HG03280 (cell line): ENCODE measurements at regions not wholly inside any gene's neighbourhood (a gene's known extent, or its start where the extent isn't known, plus 50 kb on each side); places are given as distances from the start of the nearest gene placed in this dataset.

ENCODE experiments used
- ATAC-seq: cut with Tn5 transposase; IDR thresholded peaks from one replicate; pipeline ENCODE4 v1.9.1; 2021; ENCODE audit warnings: mild to moderate bottlenecking, moderate library complexity; ENCODE audit not compliant: unreplicated experiment

GRCh38 chr3:94673876-94674275, 611.0 kb downstream of the NSUN3 start:
- no peak for ATAC-seq

- no peak for ATAC-seq
These were observed 623.3 kb downstream of the NSUN3 start for GRCh38 chr3:94686208-94686607.

GRCh38 chr3:94693997-94694640, 631.3 kb downstream of the NSUN3 start:
- no peak for ATAC-seq

GRCh38 chr3:94694894-94695293, 632.0 kb downstream of the NSUN3 start:
- ATAC-seq = no peak

GRCh38 chr3:94704467-94704866, 641.6 kb downstream of the NSUN3 start:
- no peak for ATAC-seq

- no peak for ATAC-seq
These were observed 646.5 kb downstream of the NSUN3 start for GRCh38 chr3:94709249-94709902.

GRCh38 chr3:94714194-94714593, 651.3 kb downstream of the NSUN3 start:
- no peak for ATAC-seq

- no peak for ATAC-seq
These were observed 653.6 kb downstream of the NSUN3 start for GRCh38 chr3:94716326-94717018.

- no peak for ATAC-seq
These were observed 671.3 kb downstream of the NSUN3 start for GRCh38 chr3:94734206-94734605.

- ATAC-seq = no peak
These were observed 672.5 kb downstream of the NSUN3 start for GRCh38 chr3:94735354-94735753.

- ATAC-seq = no peak
These were observed 674.3 kb downstream of the NSUN3 start for GRCh38 chr3:94737116-94737515.

- ATAC-seq = no peak
These were observed 676.6 kb downstream of the NSUN3 start for GRCh38 chr3:94739420-94739819.

- no peak for ATAC-seq
These were observed 695.9 kb downstream of the NSUN3 start for GRCh38 chr3:94758751-94759150.

- ATAC-seq = no peak
These were observed 709.5 kb downstream of the NSUN3 start for GRCh38 chr3:94772402-94772801.

- no peak for ATAC-seq
These were observed 712.9 kb downstream of the NSUN3 start for GRCh38 chr3:94775746-94776145.

GRCh38 chr3:94776401-94776915, 713.6 kb downstream of the NSUN3 start:
- ATAC-seq = no peak

GRCh38 chr3:94778289-94778688, 715.4 kb downstream of the NSUN3 start:
- ATAC-seq = no peak

GRCh38 chr3:94778814-94779494, 716.1 kb downstream of the NSUN3 start:
- no peak for ATAC-seq

GRCh38 chr3:94779699-94780098, 716.8 kb downstream of the NSUN3 start:
- no peak for ATAC-seq

GRCh38 chr3:94784274-94784673, 721.4 kb downstream of the NSUN3 start:
- ATAC-seq = no peak

- no peak for ATAC-seq
These were observed 724.2 kb downstream of the NSUN3 start for GRCh38 chr3:94787066-94787465.
